NCI-H524 treated with DMSO at 0.1 percent for 48 hours (cell line): ENCODE measurements at regions not wholly inside any gene's neighbourhood (a gene's known extent, or its start where the extent isn't known, plus 50 kb on each side); places are given as distances from the start of the nearest gene placed in this dataset.

Experiments
- DNase-seq: peaks from one replicate; lab custom pipeline; 2025; lab: John Stamatoyannopoulos, UW

- peak; percentile 30 for DNase-seq
These were observed 106.1 kb upstream of the RFLNA start for GRCh38 chr12:124188561-124189405.

DNA sequence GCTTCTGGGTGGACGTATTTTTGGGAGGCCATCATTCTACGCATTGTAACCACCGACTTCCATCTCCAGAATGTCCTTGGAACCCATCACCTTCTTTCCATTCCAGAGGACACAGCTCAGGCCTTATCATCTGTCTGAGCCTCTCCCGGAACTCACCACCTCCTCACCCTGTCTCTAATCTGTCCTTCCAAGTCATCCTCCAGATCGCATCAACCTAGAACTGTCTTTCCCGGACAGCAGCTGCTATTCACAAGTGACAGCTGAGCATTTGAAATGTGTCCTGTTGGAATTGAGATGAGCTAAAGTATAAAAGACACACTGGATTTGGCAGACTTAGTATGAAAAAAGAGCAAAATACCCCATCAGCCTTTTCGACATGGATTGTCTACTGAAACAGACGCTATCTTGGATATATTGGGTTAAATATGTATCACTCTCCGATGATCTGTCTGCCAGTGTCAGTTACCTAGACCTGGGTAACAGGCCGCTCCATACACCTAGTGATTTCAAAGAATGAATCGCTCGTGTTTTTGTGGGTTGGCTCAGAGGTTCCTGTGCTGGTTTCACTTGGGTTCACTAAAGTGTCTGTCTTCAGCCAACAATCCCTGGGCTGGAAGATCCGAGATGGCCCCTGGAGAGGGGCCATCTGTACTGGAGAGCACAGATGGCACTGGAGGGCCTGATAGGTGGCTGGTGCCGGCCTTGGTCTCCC lies 104.4 kb upstream of the RFLNA start:
- no peak for DNase-seq

GRCh38 chr12:124191024-124191359 lies 103.9 kb upstream of the RFLNA start:
- no peak for DNase-seq

- DNase-seq: no peak
These were observed 102.9 kb upstream of the RFLNA start for GRCh38 chr12:124191966-124192365.

DNA sequence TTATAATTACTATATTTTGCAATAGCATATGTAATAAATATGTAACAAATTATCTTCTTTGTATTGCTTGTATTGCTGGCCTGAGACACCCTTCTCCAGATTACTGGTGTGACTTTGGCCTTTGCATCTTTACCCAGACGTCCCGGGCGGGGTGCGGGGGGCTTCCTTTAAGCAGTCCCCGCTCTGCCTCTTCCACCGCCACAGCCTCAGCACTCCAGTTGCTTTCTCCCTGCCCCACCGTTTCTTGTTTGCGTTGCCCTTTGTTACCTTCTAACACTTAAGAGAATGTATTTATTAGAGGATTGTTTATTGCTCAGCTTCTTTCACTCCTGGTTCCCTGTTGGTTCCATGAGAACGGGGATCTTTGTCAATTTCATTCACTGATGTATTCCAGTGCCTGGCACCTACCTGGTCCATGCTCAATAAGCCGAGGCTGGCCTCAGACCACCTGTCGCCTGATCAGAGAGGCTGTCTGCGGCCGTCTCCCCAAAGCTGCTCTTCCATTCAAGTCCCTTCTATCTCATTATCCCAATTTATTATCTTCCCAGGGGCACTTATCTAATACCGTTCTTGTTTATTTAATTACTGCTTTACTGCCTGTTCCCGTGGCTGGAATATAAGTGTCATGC lies 100.5 kb upstream of the RFLNA start:
- DNase-seq: no peak

GRCh38 chr12:124194893-124195566 lies 99.9 kb upstream of the RFLNA start:
- DNase-seq: no peak

DNA sequence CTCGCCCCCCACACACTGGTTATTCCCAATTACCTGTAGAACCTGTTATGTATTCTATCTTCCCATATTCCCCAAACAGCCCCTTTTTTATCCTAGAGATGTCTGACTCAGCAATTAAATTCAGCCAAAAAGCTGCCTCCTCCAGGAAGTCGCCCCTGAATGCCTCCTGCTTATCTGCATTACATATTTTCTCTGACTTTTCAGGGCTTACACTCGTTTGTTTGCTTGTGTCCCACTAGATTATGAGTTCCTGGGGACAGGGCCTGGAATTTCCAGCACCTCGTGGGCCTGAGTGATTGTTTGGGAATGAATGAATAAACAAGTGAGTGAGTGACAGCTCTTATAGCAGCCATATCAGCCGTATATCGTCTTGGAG lies 99.3 kb upstream of the RFLNA start:
- DNase-seq: no peak

DNA sequence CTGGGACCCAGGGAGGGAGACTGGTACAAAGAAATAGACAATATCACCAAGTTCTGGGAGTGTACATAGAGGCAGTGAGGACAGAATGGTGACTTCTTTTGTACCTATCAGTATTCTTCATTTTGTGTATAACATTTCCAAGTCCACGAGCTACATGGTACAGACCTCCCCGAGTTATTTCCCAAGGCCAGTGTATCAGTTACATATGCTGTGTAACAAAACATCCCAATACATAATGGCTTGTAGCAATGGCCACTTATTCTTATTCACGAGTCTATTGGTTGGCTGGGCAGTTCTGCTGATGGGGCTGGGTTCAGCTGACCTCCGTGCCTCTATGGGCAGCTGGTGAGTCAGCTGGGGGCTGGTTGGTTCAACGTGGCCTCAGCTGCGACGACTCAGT lies 98.7 kb upstream of the RFLNA start:
- DNase-seq: no peak

GRCh38 chr12:124201248-124201647 lies 93.6 kb upstream of the RFLNA start:
- DNase-seq: no peak

DNA sequence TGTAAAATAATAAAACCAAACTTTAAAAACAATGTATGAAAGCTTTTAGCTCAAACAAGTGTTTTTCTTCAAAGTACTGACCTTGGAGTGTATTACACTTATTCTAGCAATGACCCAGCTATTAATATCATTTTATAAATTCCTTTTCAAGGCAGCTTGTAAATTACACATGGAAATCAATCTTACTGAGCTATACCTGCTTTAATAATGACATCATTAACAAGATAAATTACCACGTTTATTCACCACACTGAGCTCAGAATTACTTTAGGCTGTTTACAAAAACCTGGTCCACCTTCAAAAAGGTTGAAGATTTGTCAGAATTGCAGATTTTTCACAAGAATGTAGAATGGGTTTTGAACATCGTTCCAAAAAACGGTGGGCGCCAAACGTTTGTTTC lies 91.7 kb upstream of the RFLNA start:
- DNase-seq: no peak

- no peak for DNase-seq
These were observed 89.5 kb upstream of the RFLNA start for GRCh38 chr12:124205405-124205804.

- no peak for DNase-seq
These were observed 87.8 kb upstream of the RFLNA start for GRCh38 chr12:124207049-124207448.

GRCh38 chr12:124207617-124208016 lies 87.3 kb upstream of the RFLNA start:
- no peak for DNase-seq

- DNase-seq: no peak
These were observed 86.4 kb upstream of the RFLNA start for GRCh38 chr12:124208489-124208888.

DNA sequence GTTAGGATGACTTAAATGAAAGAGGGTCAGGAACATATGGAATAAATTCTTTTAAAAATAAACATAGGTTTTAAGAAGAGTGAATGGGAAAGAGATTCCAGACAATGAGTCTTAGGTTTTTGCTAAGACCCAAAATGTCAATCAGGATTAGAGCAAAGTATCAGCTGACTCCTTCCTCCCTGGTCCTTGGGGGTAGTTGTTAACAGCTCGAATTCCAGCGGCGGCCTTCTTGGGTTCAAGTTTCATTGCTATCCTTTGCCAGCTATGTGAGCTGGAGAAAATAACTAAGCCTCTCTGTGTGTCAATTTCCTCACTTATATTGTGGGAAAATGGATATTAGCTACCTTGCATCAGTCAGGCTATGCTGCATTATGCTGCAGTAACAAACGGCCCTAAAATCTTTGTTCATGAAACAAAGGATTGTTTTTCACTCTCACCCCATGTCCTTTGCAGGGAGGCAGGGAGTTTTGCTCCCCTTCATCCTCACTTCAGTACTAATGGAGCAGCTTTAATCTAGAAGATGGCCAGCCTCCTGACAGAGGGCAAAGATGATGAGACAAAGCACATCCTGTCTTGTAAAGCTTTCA lies 83.8 kb upstream of the RFLNA start:
- DNase-seq: no peak

GRCh38 chr12:124211753-124212152 lies 83.1 kb upstream of the RFLNA start:
- DNase-seq: no peak

GRCh38 chr12:124213666-124214347 lies 81.1 kb upstream of the RFLNA start:
- no peak for DNase-seq

- DNase-seq: no peak
These were observed 80.3 kb upstream of the RFLNA start for GRCh38 chr12:124214574-124214973.

DNA sequence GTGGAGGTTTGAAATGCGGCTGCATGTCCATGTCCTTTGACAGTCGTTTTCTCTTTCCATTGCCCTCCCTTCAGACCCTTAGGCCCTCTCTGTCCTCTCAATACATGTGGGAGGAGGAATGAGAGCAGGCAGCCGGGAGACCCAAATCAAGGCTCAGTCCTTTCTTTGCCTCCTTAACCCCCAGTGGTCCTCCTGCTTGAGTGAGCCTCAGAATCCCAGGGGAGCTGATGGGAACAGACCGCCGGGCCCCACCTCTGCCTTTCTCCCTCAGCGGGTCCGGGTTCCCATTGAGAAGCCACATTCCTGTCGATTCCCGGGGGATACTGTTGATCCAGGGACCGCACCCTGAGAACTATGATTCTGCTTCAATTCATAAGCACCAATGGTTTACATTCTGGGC lies 77.9 kb upstream of the RFLNA start:
- DNase-seq: no peak

DNA sequence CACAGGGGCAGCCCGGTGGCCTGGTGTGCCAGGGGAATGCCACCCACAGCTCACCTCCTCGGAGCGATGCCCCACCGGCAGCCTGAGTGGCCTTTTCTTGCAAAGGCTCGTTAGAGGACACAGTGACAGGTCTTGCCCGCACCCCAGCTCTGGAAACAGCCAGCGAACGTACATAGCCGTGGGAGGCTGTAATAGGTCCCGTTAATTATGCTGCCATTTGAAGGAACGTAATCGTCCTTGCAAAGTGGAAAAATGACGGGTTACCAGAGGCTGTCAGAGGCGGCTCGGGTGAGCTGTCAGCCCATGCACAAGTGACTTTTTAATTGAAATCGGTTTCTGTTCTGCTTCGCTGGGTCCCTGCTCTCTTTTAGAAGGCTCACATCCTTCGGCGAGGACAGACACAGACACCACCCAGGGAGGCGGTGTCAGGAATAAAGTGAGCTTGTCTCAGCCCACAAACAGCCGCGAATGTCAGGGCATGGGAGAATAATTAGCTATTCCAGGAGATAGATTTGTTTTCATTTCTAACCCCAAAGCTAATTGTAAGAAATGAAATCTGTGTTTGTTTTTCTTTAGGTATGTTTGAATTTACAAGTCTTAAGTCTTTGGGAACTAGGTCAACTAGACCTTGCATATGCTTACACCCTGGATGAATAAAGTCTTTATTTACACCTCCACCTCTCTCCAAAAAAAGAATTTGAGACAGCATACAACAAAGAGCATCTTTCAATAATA lies 77.2 kb upstream of the RFLNA start:
- DNase-seq: no peak

DNA sequence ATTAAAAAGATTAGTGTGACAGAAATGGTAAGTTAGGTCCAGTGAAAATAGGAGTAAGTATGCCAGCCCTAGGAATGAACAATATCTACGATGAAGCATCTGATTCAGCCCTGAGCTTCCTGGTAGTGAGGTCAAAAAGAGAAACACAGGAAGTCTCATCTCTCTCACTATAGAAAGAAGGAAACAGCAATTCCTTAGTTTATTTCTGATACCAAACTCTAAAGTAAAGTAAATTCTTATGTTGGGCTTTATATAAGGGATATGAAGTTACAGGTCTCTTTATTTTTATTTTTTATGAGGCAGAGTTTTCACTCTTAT lies 76.7 kb upstream of the RFLNA start:
- DNase-seq: no peak
